ENCODE measurements at regions not wholly inside any gene's neighbourhood (a gene's known extent, or its start where the extent isn't known, plus 50 kb on each side); places are given as distances from the start of the nearest gene placed in this dataset.
"Not testable (repeated sequence)": the region's sequence is repeated elsewhere in the genome, so short reads cannot be mapped to it uniquely, and the experiment has no call there.

DNA sequence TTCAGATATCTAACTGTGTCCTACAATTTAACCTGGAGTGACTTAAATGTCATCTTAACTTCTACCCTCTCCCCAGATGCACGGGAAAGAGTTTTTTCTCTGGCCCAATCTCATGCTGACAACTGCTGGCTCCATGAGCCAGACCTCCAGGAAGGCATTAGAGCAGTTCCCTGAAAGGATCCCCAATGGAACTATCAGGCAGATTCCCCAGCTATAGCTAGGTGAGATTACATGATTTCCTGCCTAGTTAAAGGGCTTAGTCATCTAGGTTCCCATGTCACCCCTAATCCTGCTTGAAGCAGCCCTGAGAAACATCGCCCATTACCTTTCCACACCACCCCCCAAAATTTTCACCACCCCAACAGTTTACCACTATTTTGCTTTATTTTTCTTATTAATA lies 373.5 kb upstream of the TRPC7 start:
- no peak for DNase-seq

DNA sequence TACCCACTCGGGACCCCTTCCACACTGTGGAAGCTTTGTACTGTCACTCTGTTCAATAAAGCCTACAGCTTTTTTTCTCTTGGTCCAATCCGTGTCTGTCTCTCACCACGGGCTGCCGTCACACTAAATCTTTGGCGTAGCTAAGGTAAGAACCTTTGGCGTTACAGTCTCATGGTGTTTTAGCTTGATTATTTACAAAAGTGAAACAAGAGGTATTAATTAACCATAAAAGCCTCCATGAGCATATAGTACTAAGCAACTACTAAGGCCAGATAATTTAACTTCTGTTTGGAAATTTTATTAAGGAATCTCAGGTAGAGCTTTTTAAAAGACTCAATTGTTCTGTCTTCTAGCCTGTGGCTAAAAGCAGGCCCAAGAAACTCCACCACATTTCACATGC lies 370.7 kb upstream of the TRPC7 start:
- no peak for DNase-seq

DNA sequence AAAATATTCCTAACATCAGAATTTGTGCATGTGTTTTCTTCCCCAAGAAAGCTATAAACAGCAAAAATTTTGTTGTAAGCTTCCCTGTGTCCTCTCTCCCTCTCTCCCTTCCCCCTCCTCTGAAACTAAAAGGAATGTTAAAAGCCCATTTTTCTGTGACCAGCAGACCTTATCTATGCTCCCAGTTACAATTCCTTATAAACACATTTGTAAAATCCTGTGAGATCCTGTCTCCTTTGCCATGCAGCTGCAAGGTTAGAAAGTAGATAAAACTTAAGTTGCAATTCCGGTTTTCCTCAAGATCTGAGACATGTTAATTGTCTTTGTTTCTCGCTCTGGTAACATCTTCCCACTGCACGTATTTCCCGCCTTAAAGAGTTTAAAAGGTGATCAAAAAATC lies 370.3 kb upstream of the TRPC7 start:
- not testable (repeated sequence) for DNase-seq

DNA sequence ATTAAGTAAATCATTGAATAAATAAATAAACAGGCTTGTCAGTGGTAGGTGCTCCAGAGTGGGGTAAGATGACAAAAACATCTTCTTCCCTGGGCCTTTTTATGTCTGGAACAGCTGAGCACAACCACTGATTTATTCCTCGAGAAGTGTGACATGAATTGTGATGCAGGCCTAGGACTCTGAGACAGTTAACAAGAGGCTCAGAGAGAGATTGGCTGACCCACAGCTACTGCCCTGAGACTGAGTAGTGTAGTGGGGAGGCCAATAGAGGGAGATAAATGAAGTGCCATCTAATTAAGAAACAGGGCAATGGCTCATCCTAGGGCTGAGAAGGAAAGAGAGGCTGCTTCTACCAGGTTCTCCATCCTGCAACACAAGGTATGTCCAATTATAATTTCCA lies 369.3 kb upstream of the TRPC7 start:
- DNase-seq: no peak

DNA sequence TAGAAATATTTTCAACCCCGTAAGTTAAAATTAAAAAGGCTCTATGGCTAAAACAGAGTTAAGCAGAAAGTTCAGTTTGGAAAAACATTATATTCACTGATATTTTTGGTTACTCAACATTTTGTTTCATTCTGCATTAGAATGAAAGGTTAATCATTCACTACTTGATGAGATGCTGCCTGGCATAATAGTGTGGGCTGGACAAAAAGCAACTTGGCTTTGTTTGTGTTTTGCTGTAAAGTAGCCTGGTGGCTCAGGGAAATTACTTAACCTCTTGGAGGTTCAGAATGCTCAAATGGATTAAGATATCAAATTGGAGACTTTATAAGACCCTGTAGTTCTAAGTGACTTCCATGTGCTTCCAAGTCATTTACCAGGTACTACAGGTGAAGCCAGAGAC lies 367.4 kb upstream of the TRPC7 start:
- no peak for DNase-seq

DNA sequence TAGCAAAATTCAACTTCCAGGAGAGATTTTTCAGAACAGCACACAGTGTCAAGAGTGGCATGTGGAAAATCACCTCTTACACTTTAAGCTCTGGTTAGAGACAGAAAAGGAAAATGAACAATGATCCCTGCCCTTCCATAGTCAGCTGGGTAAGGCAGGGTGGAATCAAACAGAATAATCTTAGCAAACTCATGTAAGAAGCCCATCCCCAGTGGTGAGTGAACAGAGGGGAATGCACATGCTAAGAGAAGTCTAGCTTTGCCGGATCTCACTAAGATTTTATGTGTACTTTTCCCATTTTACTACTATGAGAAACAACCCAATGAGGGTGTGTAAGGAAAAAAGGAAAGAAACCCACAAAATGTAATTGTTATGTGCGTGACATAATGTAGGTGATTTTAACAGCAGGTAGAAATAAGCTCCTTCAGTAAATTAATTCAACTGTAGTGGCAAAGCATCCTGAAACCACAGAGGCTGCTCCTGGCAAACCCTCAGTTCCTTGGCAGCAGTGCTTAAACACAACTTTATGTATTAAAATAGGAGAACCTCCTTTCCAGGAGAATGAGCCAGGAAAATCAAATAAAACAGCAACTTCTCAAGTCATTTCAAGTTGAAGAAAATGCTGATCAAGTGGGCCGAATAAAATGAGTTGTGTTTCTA lies 366.0 kb upstream of the TRPC7 start:
- DNase-seq: no peak

DNA sequence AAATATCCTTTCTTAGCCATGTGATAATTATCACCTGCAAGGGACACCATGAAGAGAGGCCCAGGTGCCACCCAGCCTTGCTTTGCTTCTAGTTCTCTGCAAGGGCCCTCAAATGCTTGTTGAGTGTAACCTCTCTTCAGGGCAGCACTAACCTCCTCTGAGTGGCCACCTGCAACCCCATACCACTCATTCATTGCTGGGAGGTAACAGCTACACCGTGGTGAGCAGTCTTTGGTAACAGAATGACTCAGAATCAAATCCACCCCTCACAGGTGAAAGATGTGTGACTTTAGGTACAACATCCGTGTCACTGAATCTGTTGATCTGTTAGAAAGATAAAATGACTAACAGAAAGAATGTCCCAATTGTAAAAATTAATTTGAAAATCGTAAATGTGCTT lies 365.1 kb upstream of the TRPC7 start:
- DNase-seq: no peak

DNA sequence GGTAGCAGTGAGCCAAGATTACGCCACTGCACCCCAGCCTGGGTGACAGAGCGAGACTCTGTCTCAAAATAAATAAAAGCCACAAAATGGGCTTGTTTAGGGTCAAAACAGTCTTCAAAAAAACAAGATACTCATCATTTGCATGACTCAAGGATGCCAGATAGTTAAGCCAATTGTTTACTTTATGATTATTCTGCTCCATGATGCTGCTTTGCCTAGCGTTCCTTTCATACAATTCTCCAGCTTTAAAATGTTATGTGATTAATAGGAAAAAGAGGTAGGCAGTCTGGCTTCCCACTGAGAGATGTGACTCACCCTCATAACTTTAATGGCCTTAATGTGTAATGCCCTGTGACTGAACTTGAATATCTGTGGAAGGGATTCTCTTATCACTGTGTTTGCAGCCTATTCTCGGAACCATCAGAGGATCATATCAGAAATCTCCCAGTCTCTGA lies 364.6 kb upstream of the TRPC7 start:
- no peak for DNase-seq

DNA sequence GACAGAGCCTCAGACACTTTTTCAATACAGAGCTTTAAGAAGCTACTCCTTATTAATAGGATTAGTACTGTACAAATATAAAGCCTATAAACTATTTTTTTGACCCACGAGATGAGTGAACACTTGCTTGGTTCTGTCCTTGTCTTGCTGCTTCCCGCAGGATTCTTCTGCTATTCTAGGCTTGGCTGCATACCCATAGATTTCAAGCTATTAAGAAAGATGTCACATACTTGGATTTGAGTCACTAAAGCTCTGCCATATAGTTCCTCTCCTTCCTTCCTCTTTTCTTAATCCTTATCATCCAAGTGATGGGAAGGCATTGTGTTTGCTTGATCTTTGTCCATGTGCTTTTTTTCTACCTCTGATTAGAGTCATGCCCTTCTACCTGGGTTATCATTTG lies 361.2 kb upstream of the TRPC7 start:
- DNase-seq: no peak

DNA sequence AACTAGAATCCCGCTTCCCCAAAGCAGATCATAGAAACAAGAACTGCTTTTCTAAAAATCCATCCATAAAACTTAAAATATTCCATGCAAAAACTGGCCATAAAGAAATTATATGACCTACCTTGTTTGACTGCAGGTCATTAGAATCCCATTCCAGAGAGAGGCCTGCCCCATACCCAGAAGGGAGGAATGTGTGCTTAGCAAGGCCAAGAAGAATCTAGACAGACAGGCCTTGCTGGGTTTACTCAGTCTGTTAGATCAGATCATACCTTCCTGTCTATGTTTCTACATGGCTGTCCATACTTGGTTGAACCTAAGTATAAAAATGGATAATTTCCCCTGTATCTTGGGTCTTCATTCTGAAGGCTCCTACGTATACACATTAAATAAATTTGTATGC lies 358.8 kb upstream of the TRPC7 start:
- no peak for DNase-seq

DNA sequence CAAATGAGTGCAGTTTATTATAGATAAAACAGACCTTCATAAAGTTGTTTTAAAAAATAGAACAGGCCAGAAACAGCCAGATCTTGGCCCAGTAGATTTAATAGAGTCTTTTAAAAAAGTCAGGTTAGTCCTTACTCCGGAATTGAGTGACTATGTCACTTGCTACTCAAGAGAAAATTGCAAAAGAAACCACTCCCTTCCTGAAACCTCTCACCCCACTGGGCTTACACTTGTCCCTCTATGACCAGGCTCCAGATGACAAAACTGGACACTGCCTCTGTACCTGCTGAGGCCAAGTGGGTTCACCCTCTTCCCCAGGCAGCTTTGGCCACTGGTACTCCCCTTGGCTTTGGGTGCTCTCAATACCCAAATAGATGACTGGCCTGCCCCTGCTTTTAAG lies 357.2 kb upstream of the TRPC7 start:
- no peak for DNase-seq

DNA sequence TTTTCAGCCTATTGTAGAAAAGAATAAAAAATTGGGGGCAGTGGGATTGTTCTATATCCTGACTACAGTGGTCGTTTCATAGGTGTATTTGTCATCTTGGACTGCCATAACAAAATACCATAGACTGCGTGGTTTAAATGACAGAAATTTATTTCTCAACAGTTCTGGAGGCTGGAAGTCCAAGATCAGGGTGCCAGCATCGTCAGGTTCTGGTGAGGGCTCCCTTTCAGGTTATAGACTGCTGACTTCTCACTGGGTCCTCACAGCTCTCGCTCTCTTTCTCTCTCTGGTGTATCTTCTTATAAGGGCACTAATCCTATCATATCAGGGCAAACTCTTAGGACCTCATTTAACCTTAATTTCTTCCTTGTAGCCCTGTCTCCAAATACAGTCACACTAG lies 356.7 kb upstream of the TRPC7 start:
- DNase-seq: no peak

DNA sequence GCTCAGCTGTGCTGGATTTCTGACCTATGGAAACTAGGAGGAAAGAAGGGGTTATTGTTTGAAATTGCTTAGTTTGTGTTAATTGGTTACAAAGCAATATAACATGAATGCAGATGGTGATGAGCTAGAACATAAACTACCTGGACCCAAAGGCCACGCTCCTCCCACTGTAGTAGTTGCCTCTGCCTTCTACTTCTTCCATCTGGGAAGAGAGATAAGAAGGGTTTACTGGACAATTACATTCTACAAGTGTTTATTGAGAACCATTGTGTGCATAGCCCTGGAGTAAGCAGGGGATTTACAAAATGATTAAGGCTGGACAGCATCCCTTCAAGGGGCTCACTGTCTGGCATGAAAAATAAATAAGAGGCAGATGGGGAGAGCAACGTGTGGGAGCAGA lies 355.3 kb upstream of the TRPC7 start:
- no peak for DNase-seq

DNA sequence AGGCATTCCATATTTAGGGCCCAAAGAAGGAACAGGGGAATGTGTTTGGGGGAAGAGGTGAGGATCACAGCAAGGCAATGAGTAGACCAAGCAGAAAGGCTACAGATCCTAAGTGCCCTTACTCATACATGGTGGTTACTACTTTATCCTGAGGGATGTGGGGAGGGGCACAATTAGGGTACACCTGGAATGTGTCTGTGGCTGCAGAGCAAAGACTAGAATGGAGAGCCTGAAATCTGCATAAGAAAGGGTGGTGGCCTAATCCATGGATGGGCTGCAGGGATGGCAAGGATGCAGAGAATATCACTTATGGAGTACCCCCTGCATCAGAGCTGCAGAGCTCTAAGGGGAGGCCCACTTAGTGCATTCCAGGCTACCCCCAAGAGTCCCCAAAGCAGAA lies 352.6 kb upstream of the TRPC7 start:
- no peak for DNase-seq

DNA sequence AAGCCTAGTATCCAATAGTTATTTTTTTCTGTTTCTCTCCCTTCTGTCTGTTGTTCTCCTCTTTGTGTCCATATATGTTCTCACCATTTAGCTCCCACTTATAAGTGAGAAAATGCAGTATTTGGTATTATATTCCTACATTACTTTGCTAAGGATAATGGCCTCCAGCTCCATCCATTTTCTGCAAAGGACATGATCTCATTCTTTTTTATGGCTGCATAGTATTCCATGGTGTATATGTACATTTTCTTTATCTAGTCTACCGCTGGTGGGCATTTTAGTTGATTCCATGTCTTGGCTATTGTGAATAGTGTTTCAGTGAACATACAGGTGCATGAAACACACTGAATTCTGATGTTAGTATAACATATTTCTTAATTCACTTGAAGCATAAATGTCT lies 348.9 kb upstream of the TRPC7 start:
- no peak for DNase-seq

DNA sequence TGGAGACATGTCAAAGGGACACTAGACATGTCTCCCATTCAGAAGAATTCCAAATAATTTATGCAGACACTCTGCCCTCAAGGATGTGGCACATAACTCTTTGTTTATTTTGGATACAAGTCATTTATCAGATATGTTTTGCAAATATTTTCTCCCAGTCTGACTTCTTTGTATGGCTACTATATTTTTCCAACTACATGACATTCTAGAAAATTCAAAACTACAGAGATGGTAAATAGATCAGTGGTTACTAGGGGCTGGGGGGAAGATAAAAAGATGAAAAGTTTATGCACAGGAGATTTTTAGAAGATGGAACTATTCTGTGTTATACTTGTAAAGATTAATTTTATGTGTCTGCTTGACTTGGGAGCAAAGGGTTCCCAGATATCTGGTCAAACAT lies 347.3 kb upstream of the TRPC7 start:
- no peak for DNase-seq

DNA sequence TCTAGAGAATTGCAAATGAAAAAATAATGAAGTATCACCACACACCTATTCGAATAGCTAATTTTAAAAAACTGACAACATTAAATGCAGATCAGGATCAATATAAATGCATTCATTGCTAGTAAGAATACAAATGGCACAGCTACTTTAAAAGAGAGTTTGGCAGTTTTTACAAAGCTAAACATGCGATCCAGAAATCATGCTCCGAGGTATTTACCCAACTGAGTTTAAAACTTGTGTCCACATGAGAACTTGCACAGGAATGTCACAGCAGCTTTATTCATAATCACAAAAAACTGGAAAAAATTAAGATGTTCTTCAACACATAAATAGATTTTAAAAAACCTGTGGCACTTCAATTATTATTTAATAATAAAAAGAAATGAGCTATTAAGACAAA lies 345.5 kb upstream of the TRPC7 start:
- no peak for DNase-seq

DNA sequence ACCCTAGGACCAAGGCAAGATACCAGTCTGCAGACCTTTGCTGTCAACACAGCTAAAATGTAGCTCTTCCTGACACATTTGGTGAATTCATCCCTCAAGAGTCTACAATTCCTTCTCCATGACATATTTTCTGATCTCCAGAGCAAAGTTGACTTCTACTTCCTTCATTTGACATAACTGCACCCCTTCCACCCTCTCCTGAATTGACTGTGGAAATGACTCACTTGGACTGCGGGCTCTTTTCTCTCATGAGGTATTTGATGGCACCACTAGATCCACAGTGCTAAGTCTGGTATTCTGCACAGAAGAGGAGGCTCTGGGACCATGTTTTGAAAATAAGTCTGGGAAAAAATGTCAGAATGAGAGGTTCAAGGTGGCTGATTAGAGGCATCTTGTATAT lies 338.4 kb upstream of the TRPC7 start:
- no peak for DNase-seq

DNA sequence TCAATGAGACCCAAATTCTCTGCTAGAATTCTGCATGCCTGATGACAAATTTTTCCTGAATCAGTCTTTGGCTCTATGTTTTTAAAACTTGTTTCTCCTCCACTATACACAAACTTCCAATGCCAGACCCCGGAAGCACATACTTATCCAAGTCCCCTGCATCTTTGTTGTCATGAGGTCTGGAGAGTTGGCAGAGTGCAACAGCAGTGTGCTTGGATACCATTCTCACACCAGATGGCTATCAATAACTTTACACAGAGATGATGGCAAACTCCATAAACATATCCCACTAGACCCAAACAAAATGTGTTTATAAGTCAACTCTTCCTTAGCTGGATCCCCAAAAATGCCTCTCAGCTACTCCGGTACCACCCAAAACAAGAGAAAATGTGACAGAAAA lies 337.7 kb upstream of the TRPC7 start:
- no peak for DNase-seq

DNA sequence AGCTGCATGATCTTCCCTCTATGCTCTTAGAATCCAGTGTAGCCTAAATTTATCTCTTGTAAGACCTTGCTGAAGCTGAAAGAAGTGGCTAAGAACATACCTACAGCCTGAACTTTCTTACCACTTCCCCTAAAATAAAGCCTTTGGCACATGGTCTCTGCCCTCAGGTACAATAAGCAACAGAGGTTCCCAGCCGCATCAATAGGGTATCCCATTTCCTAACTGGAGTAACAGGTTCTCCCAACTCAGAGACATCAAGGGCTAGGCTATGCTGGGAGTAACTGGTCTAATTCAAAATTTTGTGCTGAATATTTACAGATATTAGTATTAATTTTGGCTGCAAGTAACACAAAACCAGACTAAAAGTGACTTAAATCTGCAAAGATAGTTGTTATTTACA lies 335.8 kb upstream of the TRPC7 start:
- DNase-seq: no peak

DNA sequence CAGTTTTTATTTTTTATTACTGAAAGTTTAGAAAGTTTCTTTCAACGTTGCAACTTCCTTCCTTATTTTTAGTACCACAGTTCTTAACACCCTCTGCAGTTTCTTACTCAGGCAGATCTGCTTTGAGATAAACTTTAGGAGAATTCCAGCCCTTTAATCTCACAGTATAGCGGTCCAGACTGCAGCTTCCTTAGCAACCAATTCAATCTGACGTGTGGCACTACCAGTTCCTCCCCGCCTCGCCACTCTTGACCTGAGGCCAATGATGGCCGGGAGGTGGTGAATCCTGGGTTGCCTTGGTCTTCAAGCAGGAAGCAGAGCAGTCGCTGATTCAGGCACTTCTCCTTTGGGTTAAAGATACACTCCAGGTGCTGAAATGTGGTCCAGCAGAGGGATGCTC lies 334.3 kb upstream of the TRPC7 start:
- no peak for DNase-seq

DNA sequence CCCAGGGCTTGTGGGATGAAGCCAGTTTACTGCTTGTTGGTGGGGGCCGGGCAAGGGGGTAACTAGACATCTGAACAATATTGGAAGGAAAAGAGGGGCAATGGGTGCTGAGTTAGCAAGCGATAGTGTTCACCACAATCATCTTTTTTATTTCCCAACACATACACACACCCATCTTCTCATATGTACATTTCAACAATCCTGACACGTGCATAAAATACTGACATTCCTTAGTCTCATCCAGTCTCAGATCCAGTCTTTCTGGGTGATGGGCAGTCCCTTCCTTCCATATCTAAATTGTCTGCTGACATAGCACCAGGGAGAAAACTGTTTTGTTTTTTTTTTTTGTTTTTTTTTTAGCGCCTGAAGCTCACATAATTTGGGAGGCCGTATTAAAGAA lies 333.6 kb upstream of the TRPC7 start:
- no peak for DNase-seq

DNA sequence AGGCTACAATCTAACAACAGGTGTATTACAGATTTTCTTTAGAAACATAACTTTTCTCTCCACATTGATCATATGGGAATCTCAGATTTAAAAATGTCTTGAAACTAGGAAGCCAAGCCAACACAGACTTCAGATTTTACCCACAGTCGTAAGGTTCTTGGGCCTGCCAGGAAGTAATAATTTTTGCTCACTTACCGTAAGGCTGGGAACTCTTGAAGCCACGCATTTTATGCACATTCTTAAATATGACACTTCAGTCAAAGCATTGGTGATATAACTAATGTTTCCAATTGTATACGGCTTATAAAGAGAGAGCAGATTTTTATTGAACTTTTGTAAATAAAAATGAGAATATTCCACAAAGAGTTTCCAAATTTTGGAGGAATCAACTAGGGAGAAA lies 328.9 kb upstream of the TRPC7 start:
- no peak for DNase-seq

DNA sequence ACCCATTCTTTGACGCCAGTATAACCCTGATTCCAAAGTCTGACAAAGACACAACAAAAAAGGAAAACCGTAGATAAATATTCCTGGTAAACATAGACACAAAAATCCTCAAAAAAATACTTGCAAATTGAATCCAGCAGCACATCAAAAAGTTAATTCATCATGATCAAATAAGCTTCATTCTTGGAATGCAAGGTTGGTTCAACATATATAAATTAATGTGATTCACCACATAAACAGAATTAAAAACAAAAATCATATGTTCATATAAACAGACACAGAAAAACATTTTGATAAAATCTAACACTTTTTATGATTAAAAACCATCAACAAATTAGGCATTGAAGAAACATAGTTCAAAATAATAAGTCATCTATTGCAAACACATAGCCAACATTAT lies 324.2 kb upstream of the TRPC7 start:
- no peak for DNase-seq

DNA sequence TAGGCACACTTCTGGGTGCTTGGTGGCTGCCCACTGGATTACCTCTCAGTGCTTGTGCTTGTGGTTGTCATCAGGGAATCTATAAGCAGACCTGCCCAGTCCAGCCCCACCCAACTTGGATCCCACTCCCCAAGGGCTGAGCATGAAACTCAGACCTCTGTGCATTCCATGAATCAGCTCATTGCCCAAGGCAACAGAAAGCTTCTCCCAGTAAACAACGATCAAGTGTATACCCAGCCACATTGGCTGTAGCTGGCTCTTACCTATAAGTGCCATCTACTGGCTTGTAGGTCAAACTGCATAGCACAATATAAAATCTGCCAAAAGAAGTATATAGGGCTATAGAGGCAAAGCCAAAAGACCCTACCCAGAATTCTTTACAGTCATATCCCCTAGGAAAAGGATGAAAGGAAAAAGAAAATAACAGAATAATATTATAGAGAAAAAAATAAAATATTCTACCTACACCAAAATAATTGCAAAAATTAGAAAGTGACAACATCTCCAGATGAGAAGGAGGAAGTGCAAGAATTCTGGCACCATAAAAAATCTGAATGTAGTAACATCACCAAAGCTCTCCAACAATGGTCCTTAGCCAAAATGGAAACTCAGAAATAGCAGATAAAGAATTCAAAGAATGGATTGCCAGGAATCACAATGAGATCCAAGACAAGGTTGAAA lies 321.0 kb upstream of the TRPC7 start:
- DNase-seq: no peak
